ENCODE measurements at regions not wholly inside any gene's neighbourhood (a gene's known extent, or its start where the extent isn't known, plus 50 kb on each side); places are given as distances from the start of the nearest gene placed in this dataset.

DNA sequence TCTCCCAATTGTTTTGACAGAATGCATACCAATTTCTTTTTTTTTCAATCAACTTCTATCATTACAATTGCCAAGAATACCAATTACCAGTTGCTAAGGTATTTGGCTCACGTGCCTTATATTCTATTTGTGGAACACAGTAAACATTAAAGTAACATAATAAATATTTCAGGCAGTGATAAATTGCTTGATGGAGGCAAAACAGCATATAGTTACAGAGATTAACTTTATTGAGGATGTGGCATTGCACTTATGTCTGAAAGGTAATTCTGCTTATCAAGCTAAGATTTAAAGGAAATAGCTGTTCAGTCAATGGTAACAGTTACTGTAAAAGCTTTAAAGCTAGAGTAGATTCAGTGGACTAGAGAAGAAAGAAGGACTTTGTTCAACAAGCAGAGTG, 1107.8 kb downstream of the FSCB start:
- Histone ChIP-seq H3K27me3 (ENCODE audit: control insufficient read depth in 1 of 2, insufficient read depth in 2 of 2, low read length in 2 of 2) (no peaks in the 10 kb centered on the region), H3K4me3 (replicated peaks in 1 of 3; ENCODE audit: insufficient read depth in 1 of 3, low read depth in 2 of 3, low read length in 3 of 3) (no peak overlapping the region), H3K4me2 (ENCODE audit: low read depth, low read length) (no peak overlapping the region), H3K27ac (ENCODE audit: extremely low read length, insufficient read depth, low read length) (no peak overlapping the region), H3K36me3 (replicated peaks in 1 of 2; ENCODE audit: control insufficient read depth in 1 of 2, insufficient read depth in 2 of 2, low read length in 2 of 2) (no peaks in the 10 kb centered on the region), H3K9ac (ENCODE audit: insufficient read depth, low read depth, low read length) (no peak overlapping the region), H4K20me1 (ENCODE audit: insufficient read depth, low read length) (no peaks in the 10 kb centered on the region), H3K9me3 (ENCODE audit: low read length) (peaks cover 9% of the 10 kb centered on the region), H3K4me1 (ENCODE audit: insufficient read depth, low read length) (no peaks in the 10 kb centered on the region), H2AFZ (ENCODE audit: low read length) (no peak overlapping the region), H3K79me2 (ENCODE audit: insufficient read depth, low read length) (no peaks in the 10 kb centered on the region)
- TF ChIP-seq ZBTB38 (CRISPR knock-in tag; IDR thresholded peaks at IDR 0.05) (no peak), RXRA (CRISPR knock-in tag; IDR thresholded peaks at IDR 0.05) (no peak), ZNF292 (CRISPR knock-in tag; IDR thresholded peaks at IDR 0.05; ENCODE audit: borderline replicate concordance, low read depth) (no peak), ZNF75D (CRISPR knock-in tag; IDR thresholded peaks at IDR 0.05; ENCODE audit: borderline replicate concordance) (no peak), TP53 (CRISPR knock-in tag; conservative IDR thresholded peaks at IDR 0.05) (no peak), KDM2A (CRISPR knock-in tag; IDR thresholded peaks at IDR 0.05; ENCODE audit: borderline replicate concordance, low read depth) (no peak), ZNF382 (CRISPR knock-in tag; IDR thresholded peaks at IDR 0.05; ENCODE audit: borderline replicate concordance) (no peak), XRCC5 (optimal IDR thresholded peaks at IDR 0.05; ENCODE audit: low read length) (no peak), BCL6 (CRISPR knock-in tag; IDR thresholded peaks at IDR 0.05) (no peak), YEATS4 (CRISPR knock-in tag; IDR thresholded peaks at IDR 0.05; ENCODE audit: borderline replicate concordance) (no peak), CREM (IDR thresholded peaks at IDR 0.05) (no peak), CREM (CRISPR knock-in tag; IDR thresholded peaks at IDR 0.05) (no peak), ZNF33B (CRISPR knock-in tag; IDR thresholded peaks at IDR 0.05) (no peak), U2AF1 (optimal IDR thresholded peaks at IDR 0.05; ENCODE audit: low read depth, low read length) (no peak), PCBP1 (IDR thresholded peaks at IDR 0.05; ENCODE audit: borderline replicate concordance, low read depth, low read length) (no peak)
- TF ChIP-seq, protein P1, sequence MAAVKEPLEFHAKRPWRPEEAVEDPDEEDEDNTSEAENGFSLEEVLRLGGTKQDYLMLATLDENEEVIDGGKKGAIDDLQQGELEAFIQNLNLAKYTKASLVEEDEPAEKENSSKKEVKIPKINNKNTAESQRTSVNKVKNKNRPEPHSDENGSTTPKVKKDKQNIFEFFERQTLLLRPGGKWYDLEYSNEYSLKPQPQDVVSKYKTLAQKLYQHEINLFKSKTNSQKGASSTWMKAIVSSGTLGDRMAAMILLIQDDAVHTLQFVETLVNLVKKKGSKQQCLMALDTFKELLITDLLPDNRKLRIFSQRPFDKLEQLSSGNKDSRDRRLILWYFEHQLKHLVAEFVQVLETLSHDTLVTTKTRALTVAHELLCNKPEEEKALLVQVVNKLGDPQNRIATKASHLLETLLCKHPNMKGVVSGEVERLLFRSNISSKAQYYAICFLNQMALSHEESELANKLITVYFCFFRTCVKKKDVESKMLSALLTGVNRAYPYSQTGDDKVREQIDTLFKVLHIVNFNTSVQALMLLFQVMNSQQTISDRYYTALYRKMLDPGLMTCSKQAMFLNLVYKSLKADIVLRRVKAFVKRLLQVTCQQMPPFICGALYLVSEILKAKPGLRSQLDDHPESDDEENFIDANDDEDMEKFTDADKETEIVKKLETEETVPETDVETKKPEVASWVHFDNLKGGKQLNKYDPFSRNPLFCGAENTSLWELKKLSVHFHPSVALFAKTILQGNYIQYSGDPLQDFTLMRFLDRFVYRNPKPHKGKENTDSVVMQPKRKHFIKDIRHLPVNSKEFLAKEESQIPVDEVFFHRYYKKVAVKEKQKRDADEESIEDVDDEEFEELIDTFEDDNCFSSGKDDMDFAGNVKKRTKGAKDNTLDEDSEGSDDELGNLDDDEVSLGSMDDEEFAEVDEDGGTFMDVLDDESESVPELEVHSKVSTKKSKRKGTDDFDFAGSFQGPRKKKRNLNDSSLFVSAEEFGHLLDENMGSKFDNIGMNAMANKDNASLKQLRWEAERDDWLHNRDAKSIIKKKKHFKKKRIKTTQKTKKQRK (IDR thresholded peaks at IDR 0.05; ENCODE audit: low read length): no peak
- TF ChIP-seq, protein P2, sequence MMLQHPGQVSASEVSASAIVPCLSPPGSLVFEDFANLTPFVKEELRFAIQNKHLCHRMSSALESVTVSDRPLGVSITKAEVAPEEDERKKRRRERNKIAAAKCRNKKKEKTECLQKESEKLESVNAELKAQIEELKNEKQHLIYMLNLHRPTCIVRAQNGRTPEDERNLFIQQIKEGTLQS (CRISPR knock-in tag; IDR thresholded peaks at IDR 0.05): no peak
- TF ChIP-seq, protein P3, sequence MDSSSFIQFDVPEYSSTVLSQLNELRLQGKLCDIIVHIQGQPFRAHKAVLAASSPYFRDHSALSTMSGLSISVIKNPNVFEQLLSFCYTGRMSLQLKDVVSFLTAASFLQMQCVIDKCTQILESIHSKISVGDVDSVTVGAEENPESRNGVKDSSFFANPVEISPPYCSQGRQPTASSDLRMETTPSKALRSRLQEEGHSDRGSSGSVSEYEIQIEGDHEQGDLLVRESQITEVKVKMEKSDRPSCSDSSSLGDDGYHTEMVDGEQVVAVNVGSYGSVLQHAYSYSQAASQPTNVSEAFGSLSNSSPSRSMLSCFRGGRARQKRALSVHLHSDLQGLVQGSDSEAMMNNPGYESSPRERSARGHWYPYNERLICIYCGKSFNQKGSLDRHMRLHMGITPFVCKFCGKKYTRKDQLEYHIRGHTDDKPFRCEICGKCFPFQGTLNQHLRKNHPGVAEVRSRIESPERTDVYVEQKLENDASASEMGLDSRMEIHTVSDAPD (CRISPR knock-in tag; IDR thresholded peaks at IDR 0.05): no peak
- BruUV-seq (replicated peaks): no TSS peak
- in situ Hi-C loops (cut with HindIII; ENCODE audit: extremely low pct_ligation_motif_present, low pct_unique_long_range_greater_than_20kb): no loop called here
- CTCF ChIA-PET (ENCODE audit: low intra/inter-chr PET ratio, low total read pairs): no interaction called here
- WGBS (ENCODE audit: low lambda C conversion rate): 0% methylated on average over 1 of the region's 1 CpG
- POLR2A ChIA-PET: no interaction called here
- FAIRE-seq: no peak
- intact Hi-C loops (cut with micrococcal nuclease; ENCODE audit: unreplicated experiment): no loop called here
- no peak for ATAC-seq
- DNase-seq (ENCODE audit: low spot score): no peak
